Neural progenitor cell (in vitro differentiated cells): ENCODE measurements at regions not wholly inside any gene's neighbourhood (a gene's known extent, or its start where the extent isn't known, plus 50 kb on each side); places are given as distances from the start of the nearest gene placed in this dataset.

Source experiments
- DNase-seq: peaks from one replicate; pipeline ENCODE4 v3.0.0-alpha.2; 2016; ENCODE audit warnings: low spot score
- H2AFZ ChIP-seq: fragments of 200-600 bp; sonication (generic); replicated peaks from 2 replicates; pipeline ENCODE4 v1.6.1; 2016; ENCODE audit warnings: antibody characterized with exemption
- H3F3A ChIP-seq: fragments of 200-600 bp; sonication (generic); 2 replicates; pipeline ENCODE4 v1.6.1; 2016; ENCODE audit warnings: antibody characterized with exemption, low read depth
- H3K27ac ChIP-seq: fragments of 200-600 bp; sonication (generic); 2 replicates; pipeline ENCODE4 v1.5.1; 2016; ENCODE audit warnings: mild to moderate bottlenecking
- H3K27me3 ChIP-seq: fragments of 200-600 bp; sonication (generic); 2 replicates; pipeline ENCODE4 v1.6.1; 2016; ENCODE audit warnings: mild to moderate bottlenecking, moderate library complexity
- H3K36me3 ChIP-seq: fragments of 200-600 bp; sonication (generic); 2 replicates; pipeline ENCODE4 v1.5.1; 2016
- H3K4me1 ChIP-seq: fragments of 200-600 bp; sonication (generic); 2 replicates; pipeline ENCODE4 v1.6.1; 2016; ENCODE audit warnings: mixed run types
- H3K4me2 ChIP-seq: fragments of 200-600 bp; sonication (generic); 2 replicates; pipeline ENCODE4 v1.6.1; 2016
- H3K4me3 ChIP-seq: fragments of 200-600 bp; sonication (generic); 2 replicates; pipeline ENCODE4 v1.5.1; 2016
- H3K79me2 ChIP-seq: fragments of 200-600 bp; sonication (generic); 2 replicates; pipeline ENCODE4 v1.6.1; 2016; ENCODE audit warnings: low read depth
- H3K9ac ChIP-seq: fragments of 200-600 bp; sonication (generic); 2 replicates; pipeline ENCODE4 v1.6.1; 2016
- H3K9me3 ChIP-seq: fragments of 200-600 bp; sonication (generic); 2 replicates; pipeline ENCODE4 v1.5.1; 2016; ENCODE audit warnings: low read depth
- H4K20me1 ChIP-seq: fragments of 200-600 bp; sonication (generic); 2 replicates; pipeline ENCODE4 v1.6.1; 2016; ENCODE audit warnings: low read depth
- H3K27ac Mint-ChIP-seq: 3 replicates; pipeline ENCODE4 v1.8.0; 2021; ENCODE audit warnings: mixed read lengths
- H3K27me3 Mint-ChIP-seq: 2 replicates; pipeline ENCODE4 v1.8.0; 2022; ENCODE audit warnings: low read depth, mild to moderate bottlenecking, inconsistent platforms, moderate library complexity, mixed read lengths; ENCODE audit not compliant: insufficient read depth
- H3K36me3 Mint-ChIP-seq: 3 replicates; pipeline ENCODE4 v1.8.0; 2021; ENCODE audit warnings: mixed read lengths
- H3K4me1 Mint-ChIP-seq: 3 replicates; pipeline ENCODE4 v1.8.0; 2021; ENCODE audit warnings: mixed read lengths
- H3K4me3 Mint-ChIP-seq: 3 replicates; pipeline ENCODE4 v1.8.0; 2021; ENCODE audit warnings: mild to moderate bottlenecking, moderate library complexity, mixed read lengths
- H3K9me3 Mint-ChIP-seq: 3 replicates; pipeline ENCODE4 v1.8.0; 2020; ENCODE audit warnings: mixed read lengths
- EZH2 ChIP-seq: fragments of 200-600 bp; sonication (generic); IDR thresholded peaks from 2 replicates; pipeline ENCODE4 v1.6.1; 2017; ENCODE audit warnings: antibody characterized with exemption, mild to moderate bottlenecking, moderate library complexity
- EZH2phosphoT487 ChIP-seq: fragments of 200-600 bp; sonication (generic); IDR thresholded peaks from 2 replicates; pipeline ENCODE4 v1.6.1; 2017; ENCODE audit warnings: antibody characterized with exemption
- TF ChIP-seq, protein P1 (sequence below): fragments of 200-600 bp; sonication (generic); IDR thresholded peaks from 2 replicates; pipeline ENCODE4 v1.5.1; 2017; ENCODE audit warnings: antibody characterized with exemption, mild to moderate bottlenecking

DNA sequence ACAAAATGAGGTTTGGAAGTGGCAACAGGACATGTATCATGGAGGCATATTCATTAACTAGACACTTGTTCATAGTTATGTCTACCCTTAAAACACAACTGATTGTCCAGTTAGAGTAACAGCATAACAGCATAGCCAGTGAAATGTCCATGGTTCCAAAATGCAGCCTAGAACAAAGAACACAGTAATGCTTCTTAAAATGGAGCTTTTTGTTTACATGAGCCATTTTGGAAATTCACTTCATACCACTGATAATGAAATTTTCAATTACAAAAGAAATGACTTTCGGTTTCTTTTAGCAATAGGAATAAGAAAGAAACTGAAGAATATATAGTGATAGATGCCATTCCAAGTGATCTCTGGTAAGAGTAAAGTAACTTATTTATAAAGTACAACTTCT lies 111.1 kb upstream of the DST start:
- H3K4me2 ChIP-seq = no peak overlapping the region
- Mint-ChIP-seq H3K9me3 (no peaks in the 10 kb centered on the region), H3K4me1 (peaks cover 71% of the 10 kb centered on the region), H3K27ac (no peak overlapping the region), H3K4me3 (no peak overlapping the region), H3K27me3 (peaks cover 1% of the 10 kb centered on the region), H3K36me3 (no peaks in the 10 kb centered on the region)
- H3K4me1 ChIP-seq = peaks cover 56% of the 10 kb centered on the region
- no peak overlapping the region for H3K4me3 ChIP-seq
- H3K27ac ChIP-seq = no peak overlapping the region
- peaks cover 8% of the 10 kb centered on the region for H3F3A ChIP-seq
- no peak for DNase-seq
- no peaks in the 10 kb centered on the region for H3K9me3 ChIP-seq
- TF ChIP-seq EZH2 = no peak
- no peak for TF ChIP-seq EZH2phosphoT487
- TF ChIP-seq, protein P1, sequence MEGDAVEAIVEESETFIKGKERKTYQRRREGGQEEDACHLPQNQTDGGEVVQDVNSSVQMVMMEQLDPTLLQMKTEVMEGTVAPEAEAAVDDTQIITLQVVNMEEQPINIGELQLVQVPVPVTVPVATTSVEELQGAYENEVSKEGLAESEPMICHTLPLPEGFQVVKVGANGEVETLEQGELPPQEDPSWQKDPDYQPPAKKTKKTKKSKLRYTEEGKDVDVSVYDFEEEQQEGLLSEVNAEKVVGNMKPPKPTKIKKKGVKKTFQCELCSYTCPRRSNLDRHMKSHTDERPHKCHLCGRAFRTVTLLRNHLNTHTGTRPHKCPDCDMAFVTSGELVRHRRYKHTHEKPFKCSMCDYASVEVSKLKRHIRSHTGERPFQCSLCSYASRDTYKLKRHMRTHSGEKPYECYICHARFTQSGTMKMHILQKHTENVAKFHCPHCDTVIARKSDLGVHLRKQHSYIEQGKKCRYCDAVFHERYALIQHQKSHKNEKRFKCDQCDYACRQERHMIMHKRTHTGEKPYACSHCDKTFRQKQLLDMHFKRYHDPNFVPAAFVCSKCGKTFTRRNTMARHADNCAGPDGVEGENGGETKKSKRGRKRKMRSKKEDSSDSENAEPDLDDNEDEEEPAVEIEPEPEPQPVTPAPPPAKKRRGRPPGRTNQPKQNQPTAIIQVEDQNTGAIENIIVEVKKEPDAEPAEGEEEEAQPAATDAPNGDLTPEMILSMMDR = no peak
- H2AFZ ChIP-seq = no peak overlapping the region
- H3K36me3 ChIP-seq = no peaks in the 10 kb centered on the region
- no peaks in the 10 kb centered on the region for H3K27me3 ChIP-seq
- H4K20me1 ChIP-seq = peaks cover 48% of the 10 kb centered on the region
- no peak overlapping the region for H3K9ac ChIP-seq
- H3K79me2 ChIP-seq = peaks cover 100% of the 10 kb centered on the region

DNA sequence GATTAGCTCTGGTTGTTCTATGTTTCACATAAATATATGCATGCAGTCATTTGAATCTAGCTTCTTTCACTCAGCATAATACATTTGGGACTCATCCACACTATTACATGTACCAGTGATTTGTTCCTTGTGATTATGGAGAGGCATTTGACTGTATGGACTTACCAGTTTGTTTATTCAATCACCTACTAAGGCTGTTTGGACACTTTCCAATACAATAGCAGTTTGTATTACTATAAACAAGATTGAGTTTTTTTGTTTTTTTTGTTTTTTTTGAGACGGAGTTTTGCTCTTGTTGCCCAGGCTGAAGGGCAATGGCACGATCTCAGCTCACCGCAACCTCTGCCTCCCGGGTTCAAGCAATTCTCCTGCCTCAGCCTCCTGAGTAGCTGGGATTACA lies 109.8 kb upstream of the DST start:
- Mint-ChIP-seq H3K4me3 (no peak overlapping the region), H3K27ac (no peak overlapping the region), H3K36me3 (no peaks in the 10 kb centered on the region), H3K27me3 (peaks cover 3% of the 10 kb centered on the region), H3K9me3 (no peaks in the 10 kb centered on the region), H3K4me1 (peaks cover 59% of the 10 kb centered on the region)
- Histone ChIP-seq H3K4me3 (no peak overlapping the region), H3K27me3 (no peaks in the 10 kb centered on the region), H2AFZ (no peak overlapping the region), H3K4me2 (no peak overlapping the region), H3F3A (peaks cover 7% of the 10 kb centered on the region), H3K9me3 (no peaks in the 10 kb centered on the region), H3K27ac (peak overlapping the region; percentile 44), H4K20me1 (peaks cover 47% of the 10 kb centered on the region), H3K36me3 (no peaks in the 10 kb centered on the region), H3K4me1 (peaks cover 52% of the 10 kb centered on the region), H3K79me2 (peaks cover 100% of the 10 kb centered on the region), H3K9ac (no peak overlapping the region)
- no peak for DNase-seq
- TF ChIP-seq, protein P1 = no peak
- no peak for TF ChIP-seq EZH2phosphoT487
- TF ChIP-seq EZH2 = no peak

DNA sequence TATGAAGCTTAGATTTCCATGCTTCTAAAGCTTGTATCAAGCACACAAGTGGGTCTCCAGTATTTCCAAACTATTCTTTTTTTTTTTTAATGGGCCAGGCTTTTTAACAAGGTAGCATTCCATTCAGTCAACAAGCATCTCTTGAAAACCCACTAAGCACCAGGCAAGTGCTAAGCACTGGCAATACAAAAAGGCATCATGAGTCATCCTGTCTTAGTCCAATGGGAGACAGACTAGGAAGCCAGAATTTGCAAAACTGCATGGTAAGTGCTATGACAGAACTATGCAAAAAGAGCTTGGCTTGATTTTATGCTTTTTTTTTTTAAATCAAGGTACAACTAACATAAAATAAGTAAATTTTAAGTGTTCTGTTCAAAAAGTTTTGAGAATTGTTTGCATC lies 109.3 kb upstream of the DST start:
- Histone ChIP-seq H3K4me2 (peak overlapping the region; percentile 16), H2AFZ (no peak overlapping the region), H3K27me3 (no peaks in the 10 kb centered on the region), H3K9ac (no peak overlapping the region), H3K4me1 (peaks cover 52% of the 10 kb centered on the region), H3F3A (peaks cover 12% of the 10 kb centered on the region), H3K4me3 (no peak overlapping the region), H3K27ac (peak overlapping the region; percentile 44), H3K9me3 (no peaks in the 10 kb centered on the region), H4K20me1 (peaks cover 47% of the 10 kb centered on the region), H3K79me2 (peaks cover 100% of the 10 kb centered on the region), H3K36me3 (no peaks in the 10 kb centered on the region)
- TF ChIP-seq EZH2 (no peak), EZH2phosphoT487 (no peak)
- TF ChIP-seq, protein P1 = no peak
- Mint-ChIP-seq H3K36me3 (no peaks in the 10 kb centered on the region), H3K4me1 (peaks cover 58% of the 10 kb centered on the region), H3K27ac (no peak overlapping the region), H3K9me3 (no peaks in the 10 kb centered on the region), H3K27me3 (peaks cover 3% of the 10 kb centered on the region), H3K4me3 (no peak overlapping the region)
- peak; percentile 39 for DNase-seq
